GM19099 (cell line): ENCODE measurements at regions not wholly inside any gene's neighbourhood (a gene's known extent, or its start where the extent isn't known, plus 50 kb on each side); places are given as distances from the start of the nearest gene placed in this dataset.

Experiments used
- POLR2A ChIP-seq: IDR thresholded peaks from 3 replicates; pipeline ENCODE4 v1.6.1; 2011; ENCODE audit warnings: low read depth; ENCODE audit not compliant: insufficient read length; ENCODE audit errors: extremely low read depth

- no peak for TF ChIP-seq POLR2A
Measured at GRCh38 chr10:91162050-91162494, 58.4 kb upstream of the PCGF5 start.

- no peak for TF ChIP-seq POLR2A
Measured at GRCh38 chr10:91162495-91163268, 57.8 kb upstream of the PCGF5 start.

- TF ChIP-seq POLR2A, result peak; percentile 60
Measured at GRCh38 chr10:91163269-91163868, 57.1 kb upstream of the PCGF5 start.

GRCh38 chr10:91163869-91164474 is 56.5 kb upstream of the PCGF5 start:
- no peak for TF ChIP-seq POLR2A

GRCh38 chr10:91164520-91165065 is 55.9 kb upstream of the PCGF5 start:
- no peak for TF ChIP-seq POLR2A

- no peak for TF ChIP-seq POLR2A
Measured at GRCh38 chr10:91167406-91167805, 53.1 kb upstream of the PCGF5 start.

- TF ChIP-seq POLR2A, result no peak
Measured at GRCh38 chr10:91170418-91170817, 50.0 kb upstream of the PCGF5 start.
